WTC11 (cell line): ENCODE measurements at regions not wholly inside any gene's neighbourhood (a gene's known extent, or its start where the extent isn't known, plus 50 kb on each side); places are given as distances from the start of the nearest gene placed in this dataset.

Experiments used
- CBFB ChIP-seq: sonication (generic); formaldehyde crosslinking; IDR thresholded peaks from 2 replicates; pipeline ENCODE4 v1.8.1; 2022; ENCODE audit warnings: mild to moderate bottlenecking, low read depth, missing genetic modification reagents
- FOXK1 ChIP-seq: sonication (generic); formaldehyde crosslinking; IDR thresholded peaks from 2 replicates; pipeline ENCODE4 v1.8.0; 2022; ENCODE audit warnings: mild to moderate bottlenecking, moderate library complexity, missing genetic modification reagents
- JUN ChIP-seq: sonication (generic); formaldehyde crosslinking; IDR thresholded peaks from 2 replicates; pipeline ENCODE4 v1.8.0; 2023; ENCODE audit warnings: mild to moderate bottlenecking, missing genetic modification reagents
- NR3C1 ChIP-seq: sonication (generic); formaldehyde crosslinking; conservative IDR thresholded peaks from 2 replicates; pipeline ENCODE4 v1.8.1; 2023; ENCODE audit warnings: low read depth, mild to moderate bottlenecking, missing genetic modification reagents
- SP1 ChIP-seq: sonication (generic); formaldehyde crosslinking; conservative IDR thresholded peaks from 2 replicates; pipeline ENCODE4 v1.8.1; 2022; ENCODE audit warnings: missing genetic modification reagents
- ZNF263 ChIP-seq: sonication (generic); formaldehyde crosslinking; IDR thresholded peaks from 2 replicates; pipeline ENCODE4 v1.8.1; 2022; ENCODE audit warnings: low read depth, mild to moderate bottlenecking, moderate library complexity, missing genetic modification reagents
- TF ChIP-seq, protein P1 (sequence below): fragments of 200-600 bp; IDR thresholded peaks from 2 replicates; pipeline ENCODE4 v1.8.0; 2022; ENCODE audit warnings: antibody characterized with exemption
- TF ChIP-seq, protein P2 (sequence below): sonication (generic); formaldehyde crosslinking; conservative IDR thresholded peaks from 2 replicates; pipeline ENCODE4 v1.8.1; 2023; ENCODE audit warnings: mild to moderate bottlenecking, low read depth, missing genetic modification reagents, moderate library complexity
- TF ChIP-seq, protein P3 (sequence below): sonication (generic); formaldehyde crosslinking; IDR thresholded peaks from 2 replicates; pipeline ENCODE4 v1.8.0; 2022; ENCODE audit warnings: mild to moderate bottlenecking, missing genetic modification reagents
- TF ChIP-seq, protein P4 (sequence below): sonication (generic); formaldehyde crosslinking; IDR thresholded peaks from 2 replicates; pipeline ENCODE4 v1.8.1; 2023; ENCODE audit warnings: mild to moderate bottlenecking, missing genetic modification reagents, moderate library complexity
- TF ChIP-seq, protein P5 (sequence below): fragments of 250-450 bp; sonication (Bioruptor Pico); IDR thresholded peaks from 2 replicates; pipeline ENCODE4 v2.1.2; 2022; ENCODE audit warnings: mild to moderate bottlenecking, moderate library complexity

DNA sequence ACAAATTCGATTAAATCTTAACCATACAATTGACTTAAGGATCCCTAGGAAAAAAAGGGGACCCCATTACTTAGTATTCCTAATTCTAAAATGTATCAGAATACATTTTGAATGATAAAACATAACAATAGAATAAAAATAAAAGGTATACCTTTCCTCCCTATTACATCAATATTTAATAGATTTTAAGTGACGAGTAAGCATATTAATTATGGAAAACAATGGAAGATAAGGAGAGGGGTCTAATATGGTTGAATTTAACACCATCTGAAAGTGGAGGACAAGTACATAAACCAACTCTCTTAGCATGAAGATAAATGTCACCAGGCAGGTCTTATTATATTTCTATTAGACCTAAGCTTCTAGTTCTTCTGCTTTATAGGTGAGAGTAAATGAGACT lies 232.1 kb downstream of the HAO1 start:
- TF ChIP-seq, protein P1, sequence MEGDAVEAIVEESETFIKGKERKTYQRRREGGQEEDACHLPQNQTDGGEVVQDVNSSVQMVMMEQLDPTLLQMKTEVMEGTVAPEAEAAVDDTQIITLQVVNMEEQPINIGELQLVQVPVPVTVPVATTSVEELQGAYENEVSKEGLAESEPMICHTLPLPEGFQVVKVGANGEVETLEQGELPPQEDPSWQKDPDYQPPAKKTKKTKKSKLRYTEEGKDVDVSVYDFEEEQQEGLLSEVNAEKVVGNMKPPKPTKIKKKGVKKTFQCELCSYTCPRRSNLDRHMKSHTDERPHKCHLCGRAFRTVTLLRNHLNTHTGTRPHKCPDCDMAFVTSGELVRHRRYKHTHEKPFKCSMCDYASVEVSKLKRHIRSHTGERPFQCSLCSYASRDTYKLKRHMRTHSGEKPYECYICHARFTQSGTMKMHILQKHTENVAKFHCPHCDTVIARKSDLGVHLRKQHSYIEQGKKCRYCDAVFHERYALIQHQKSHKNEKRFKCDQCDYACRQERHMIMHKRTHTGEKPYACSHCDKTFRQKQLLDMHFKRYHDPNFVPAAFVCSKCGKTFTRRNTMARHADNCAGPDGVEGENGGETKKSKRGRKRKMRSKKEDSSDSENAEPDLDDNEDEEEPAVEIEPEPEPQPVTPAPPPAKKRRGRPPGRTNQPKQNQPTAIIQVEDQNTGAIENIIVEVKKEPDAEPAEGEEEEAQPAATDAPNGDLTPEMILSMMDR = no peak
- TF ChIP-seq SP1 (CRISPR knock-in tag) (no peak), ZNF263 (CRISPR knock-in tag) (no peak), JUN (CRISPR knock-in tag) (no peak), NR3C1 (no peak), FOXK1 (CRISPR knock-in tag) (no peak), CBFB (no peak)
- TF ChIP-seq, protein P2, sequence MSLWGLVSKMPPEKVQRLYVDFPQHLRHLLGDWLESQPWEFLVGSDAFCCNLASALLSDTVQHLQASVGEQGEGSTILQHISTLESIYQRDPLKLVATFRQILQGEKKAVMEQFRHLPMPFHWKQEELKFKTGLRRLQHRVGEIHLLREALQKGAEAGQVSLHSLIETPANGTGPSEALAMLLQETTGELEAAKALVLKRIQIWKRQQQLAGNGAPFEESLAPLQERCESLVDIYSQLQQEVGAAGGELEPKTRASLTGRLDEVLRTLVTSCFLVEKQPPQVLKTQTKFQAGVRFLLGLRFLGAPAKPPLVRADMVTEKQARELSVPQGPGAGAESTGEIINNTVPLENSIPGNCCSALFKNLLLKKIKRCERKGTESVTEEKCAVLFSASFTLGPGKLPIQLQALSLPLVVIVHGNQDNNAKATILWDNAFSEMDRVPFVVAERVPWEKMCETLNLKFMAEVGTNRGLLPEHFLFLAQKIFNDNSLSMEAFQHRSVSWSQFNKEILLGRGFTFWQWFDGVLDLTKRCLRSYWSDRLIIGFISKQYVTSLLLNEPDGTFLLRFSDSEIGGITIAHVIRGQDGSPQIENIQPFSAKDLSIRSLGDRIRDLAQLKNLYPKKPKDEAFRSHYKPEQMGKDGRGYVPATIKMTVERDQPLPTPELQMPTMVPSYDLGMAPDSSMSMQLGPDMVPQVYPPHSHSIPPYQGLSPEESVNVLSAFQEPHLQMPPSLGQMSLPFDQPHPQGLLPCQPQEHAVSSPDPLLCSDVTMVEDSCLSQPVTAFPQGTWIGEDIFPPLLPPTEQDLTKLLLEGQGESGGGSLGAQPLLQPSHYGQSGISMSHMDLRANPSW = no peak
- TF ChIP-seq, protein P3, sequence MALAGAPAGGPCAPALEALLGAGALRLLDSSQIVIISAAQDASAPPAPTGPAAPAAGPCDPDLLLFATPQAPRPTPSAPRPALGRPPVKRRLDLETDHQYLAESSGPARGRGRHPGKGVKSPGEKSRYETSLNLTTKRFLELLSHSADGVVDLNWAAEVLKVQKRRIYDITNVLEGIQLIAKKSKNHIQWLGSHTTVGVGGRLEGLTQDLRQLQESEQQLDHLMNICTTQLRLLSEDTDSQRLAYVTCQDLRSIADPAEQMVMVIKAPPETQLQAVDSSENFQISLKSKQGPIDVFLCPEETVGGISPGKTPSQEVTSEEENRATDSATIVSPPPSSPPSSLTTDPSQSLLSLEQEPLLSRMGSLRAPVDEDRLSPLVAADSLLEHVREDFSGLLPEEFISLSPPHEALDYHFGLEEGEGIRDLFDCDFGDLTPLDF (CRISPR knock-in tag) = no peak
- TF ChIP-seq, protein P4, sequence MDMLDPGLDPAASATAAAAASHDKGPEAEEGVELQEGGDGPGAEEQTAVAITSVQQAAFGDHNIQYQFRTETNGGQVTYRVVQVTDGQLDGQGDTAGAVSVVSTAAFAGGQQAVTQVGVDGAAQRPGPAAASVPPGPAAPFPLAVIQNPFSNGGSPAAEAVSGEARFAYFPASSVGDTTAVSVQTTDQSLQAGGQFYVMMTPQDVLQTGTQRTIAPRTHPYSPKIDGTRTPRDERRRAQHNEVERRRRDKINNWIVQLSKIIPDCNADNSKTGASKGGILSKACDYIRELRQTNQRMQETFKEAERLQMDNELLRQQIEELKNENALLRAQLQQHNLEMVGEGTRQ (CRISPR knock-in tag) = no peak
- TF ChIP-seq, protein P5, sequence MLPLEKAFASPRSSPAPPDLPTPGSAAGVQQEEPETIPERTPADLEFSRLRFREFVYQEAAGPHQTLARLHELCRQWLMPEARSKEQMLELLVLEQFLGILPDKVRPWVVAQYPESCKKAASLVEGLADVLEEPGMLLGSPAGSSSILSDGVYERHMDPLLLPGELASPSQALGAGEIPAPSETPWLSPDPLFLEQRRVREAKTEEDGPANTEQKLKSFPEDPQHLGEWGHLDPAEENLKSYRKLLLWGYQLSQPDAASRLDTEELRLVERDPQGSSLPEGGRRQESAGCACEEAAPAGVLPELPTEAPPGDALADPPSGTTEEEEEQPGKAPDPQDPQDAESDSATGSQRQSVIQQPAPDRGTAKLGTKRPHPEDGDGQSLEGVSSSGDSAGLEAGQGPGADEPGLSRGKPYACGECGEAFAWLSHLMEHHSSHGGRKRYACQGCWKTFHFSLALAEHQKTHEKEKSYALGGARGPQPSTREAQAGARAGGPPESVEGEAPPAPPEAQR (CRISPR knock-in tag) = no peak
